ENCODE measurements at regions not wholly inside any gene's neighbourhood (a gene's known extent, or its start where the extent isn't known, plus 50 kb on each side); places are given as distances from the start of the nearest gene placed in this dataset.

- Mint-ChIP-seq H3K4me1 (ENCODE audit: low read depth) (peaks cover 18% of the 10 kb centered on the region), H3K27ac (no peak overlapping the region), H3K27me3 (peaks cover 61% of the 10 kb centered on the region), H3K4me3 (no peak overlapping the region), H3K36me3 (ENCODE audit: low read depth) (no peaks in the 10 kb centered on the region), H3K9me3 (no peaks in the 10 kb centered on the region)
- no peak for DNase-seq
These were observed 387.5 kb downstream of the MTX2 start for GRCh38 chr2:176656776-176657140.

- no peaks in the 10 kb centered on the region for H3K9me3 Mint-ChIP-seq
- no peaks in the 10 kb centered on the region for H3K36me3 Mint-ChIP-seq (ENCODE audit: low read depth)
- H3K27me3 Mint-ChIP-seq = peaks cover 62% of the 10 kb centered on the region
These were observed 388.2 kb downstream of the MTX2 start for GRCh38 chr2:176657393-176657792.

GRCh38 chr2:176658708-176659107 is 389.5 kb downstream of the MTX2 start:
- peaks cover 65% of the 10 kb centered on the region for H3K27me3 Mint-ChIP-seq
- H3K4me3 Mint-ChIP-seq = no peak overlapping the region
- H3K36me3 Mint-ChIP-seq (ENCODE audit: low read depth) = no peaks in the 10 kb centered on the region
- no peaks in the 10 kb centered on the region for H3K9me3 Mint-ChIP-seq
- no peak overlapping the region for H3K27ac Mint-ChIP-seq
- DNase-seq = no peak
- peaks cover 5% of the 10 kb centered on the region for H3K4me1 Mint-ChIP-seq (ENCODE audit: low read depth)

More at GRCh38 chr2:176657393-176657792, 388.2 kb downstream of the MTX2 start:
- Mint-ChIP-seq H3K4me3 (no peak overlapping the region), H3K4me1 (ENCODE audit: low read depth) (peaks cover 16% of the 10 kb centered on the region), H3K27ac (no peak overlapping the region)
- DNase-seq = no peak

- Mint-ChIP-seq H3K9me3 (no peaks in the 10 kb centered on the region), H3K27ac (no peak overlapping the region), H3K4me3 (no peak overlapping the region), H3K27me3 (peaks cover 45% of the 10 kb centered on the region), H3K36me3 (ENCODE audit: low read depth) (no peaks in the 10 kb centered on the region), H3K4me1 (ENCODE audit: low read depth) (no peaks in the 10 kb centered on the region)
- no peak for DNase-seq
These were observed 393.5 kb downstream of the MTX2 start for GRCh38 chr2:176662753-176663152.

- no peaks in the 10 kb centered on the region for H3K9me3 Mint-ChIP-seq
- H3K27ac Mint-ChIP-seq = no peak overlapping the region
- DNase-seq = no peak
- no peak overlapping the region for H3K4me3 Mint-ChIP-seq
- no peaks in the 10 kb centered on the region for H3K4me1 Mint-ChIP-seq (ENCODE audit: low read depth)
- H3K36me3 Mint-ChIP-seq (ENCODE audit: low read depth) = no peaks in the 10 kb centered on the region
- peaks cover 41% of the 10 kb centered on the region for H3K27me3 Mint-ChIP-seq
These were observed 395.2 kb downstream of the MTX2 start for GRCh38 chr2:176664478-176664877.

GRCh38 chr2:176665086-176665485 is 395.8 kb downstream of the MTX2 start:
- Mint-ChIP-seq H3K36me3 (ENCODE audit: low read depth) (no peaks in the 10 kb centered on the region), H3K27me3 (peaks cover 37% of the 10 kb centered on the region), H3K4me1 (ENCODE audit: low read depth) (no peaks in the 10 kb centered on the region), H3K27ac (no peak overlapping the region), H3K4me3 (no peak overlapping the region), H3K9me3 (no peaks in the 10 kb centered on the region)
- DNase-seq = no peak

- H3K36me3 Mint-ChIP-seq (ENCODE audit: low read depth) = no peaks in the 10 kb centered on the region
- H3K27me3 Mint-ChIP-seq = peaks cover 21% of the 10 kb centered on the region
- no peaks in the 10 kb centered on the region for H3K9me3 Mint-ChIP-seq
- no peak overlapping the region for H3K27ac Mint-ChIP-seq
- no peaks in the 10 kb centered on the region for H3K4me1 Mint-ChIP-seq (ENCODE audit: low read depth)
- no peak for DNase-seq
- no peak overlapping the region for H3K4me3 Mint-ChIP-seq
These were observed 399.7 kb downstream of the MTX2 start for GRCh38 chr2:176668912-176669311.

- no peak overlapping the region for H3K4me3 Mint-ChIP-seq
- no peaks in the 10 kb centered on the region for H3K36me3 Mint-ChIP-seq (ENCODE audit: low read depth)
- H3K27ac Mint-ChIP-seq = no peak overlapping the region
- no peaks in the 10 kb centered on the region for H3K4me1 Mint-ChIP-seq (ENCODE audit: low read depth)
- peaks cover 20% of the 10 kb centered on the region for H3K27me3 Mint-ChIP-seq
- no peak for DNase-seq
- no peaks in the 10 kb centered on the region for H3K9me3 Mint-ChIP-seq
These were observed 400.3 kb downstream of the MTX2 start for GRCh38 chr2:176669398-176670174.

GRCh38 chr2:176675271-176675949 is 406.2 kb downstream of the MTX2 start:
- H3K27ac Mint-ChIP-seq = no peak overlapping the region
- no peaks in the 10 kb centered on the region for H3K9me3 Mint-ChIP-seq
- H3K4me3 Mint-ChIP-seq = no peak overlapping the region
- no peaks in the 10 kb centered on the region for H3K36me3 Mint-ChIP-seq (ENCODE audit: low read depth)
- DNase-seq = no peak
- H3K4me1 Mint-ChIP-seq (ENCODE audit: low read depth) = no peaks in the 10 kb centered on the region
- peaks cover 26% of the 10 kb centered on the region for H3K27me3 Mint-ChIP-seq

GRCh38 chr2:176677746-176678265 is 408.6 kb downstream of the MTX2 start:
- H3K4me3 Mint-ChIP-seq = no peak overlapping the region
- no peak overlapping the region for H3K27ac Mint-ChIP-seq
- no peaks in the 10 kb centered on the region for H3K9me3 Mint-ChIP-seq
- peaks cover 17% of the 10 kb centered on the region for H3K27me3 Mint-ChIP-seq
- no peaks in the 10 kb centered on the region for H3K4me1 Mint-ChIP-seq (ENCODE audit: low read depth)
- H3K36me3 Mint-ChIP-seq (ENCODE audit: low read depth) = no peaks in the 10 kb centered on the region
- no peak for DNase-seq

GRCh38 chr2:176678571-176678970 is 409.3 kb downstream of the MTX2 start:
- no peak for DNase-seq
- H3K27me3 Mint-ChIP-seq = peaks cover 22% of the 10 kb centered on the region
- H3K9me3 Mint-ChIP-seq = no peaks in the 10 kb centered on the region
- H3K27ac Mint-ChIP-seq = no peak overlapping the region
- H3K4me1 Mint-ChIP-seq (ENCODE audit: low read depth) = no peaks in the 10 kb centered on the region
- no peaks in the 10 kb centered on the region for H3K36me3 Mint-ChIP-seq (ENCODE audit: low read depth)
- H3K4me3 Mint-ChIP-seq = no peak overlapping the region

- DNase-seq = no peak
- Mint-ChIP-seq H3K27ac (no peak overlapping the region), H3K4me1 (ENCODE audit: low read depth) (no peaks in the 10 kb centered on the region), H3K4me3 (no peak overlapping the region), H3K36me3 (ENCODE audit: low read depth) (no peaks in the 10 kb centered on the region), H3K9me3 (no peaks in the 10 kb centered on the region), H3K27me3 (peaks cover 23% of the 10 kb centered on the region)
These were observed 409.9 kb downstream of the MTX2 start for GRCh38 chr2:176679061-176679669.

- peaks cover 33% of the 10 kb centered on the region for H3K27me3 Mint-ChIP-seq
- H3K4me3 Mint-ChIP-seq = no peak overlapping the region
- H3K36me3 Mint-ChIP-seq (ENCODE audit: low read depth) = no peaks in the 10 kb centered on the region
- DNase-seq = no peak
- H3K9me3 Mint-ChIP-seq = no peaks in the 10 kb centered on the region
- H3K27ac Mint-ChIP-seq = no peak overlapping the region
- no peaks in the 10 kb centered on the region for H3K4me1 Mint-ChIP-seq (ENCODE audit: low read depth)
These were observed 411.8 kb downstream of the MTX2 start for GRCh38 chr2:176680916-176681516.

GRCh38 chr2:176681584-176682115 is 412.4 kb downstream of the MTX2 start:
- no peak for DNase-seq
- Mint-ChIP-seq H3K27me3 (peaks cover 33% of the 10 kb centered on the region), H3K9me3 (no peaks in the 10 kb centered on the region), H3K27ac (no peak overlapping the region), H3K36me3 (ENCODE audit: low read depth) (no peaks in the 10 kb centered on the region), H3K4me3 (no peak overlapping the region), H3K4me1 (ENCODE audit: low read depth) (no peaks in the 10 kb centered on the region)
